PC-9 (cell line): ENCODE measurements at regions not wholly inside any gene's neighbourhood (a gene's known extent, or its start where the extent isn't known, plus 50 kb on each side); places are given as distances from the start of the nearest gene placed in this dataset.

ENCODE experiments used
- BruUV-seq: library from RNA; stranded (reverse); fragments of 400-500 nt; replicated peaks from 2 replicates; lab custom pipeline; 2021; lab: Mats Ljungman, UMichigan
- CTCF ChIA-PET: fragments of 300-600 bp; sonication (Branson Sonifier 250); formaldehyde crosslinking; loops from one replicate; lab custom pipeline; 2022; ENCODE audit warnings: antibody characterized with exemption; lab: Charles Lee
- POLR2A ChIA-PET: fragments of 300-600 bp; sonication (Branson Sonifier 250); formaldehyde crosslinking; loops from one replicate; lab custom pipeline; 2022; ENCODE audit warnings: antibody characterized with exemption; ENCODE audit not compliant: unreplicated experiment; lab: Charles Lee
- DNase-seq, 2 experiments: peaks; one replicate each; pipeline versions ENCODE4 v3.0.0 to v3.0.0-alpha.2; 2015 to 2022; ENCODE audit warnings: mixed read lengths in 1 of 2
- H2AFZ ChIP-seq: fragments of 200-600 bp; sonication (generic); 2 replicates; pipeline ENCODE4 v1.8.1; 2017; ENCODE audit warnings: antibody characterized with exemption
- H3F3A ChIP-seq: fragments of 200-600 bp; sonication (generic); 2 replicates; pipeline ENCODE4 v1.8.1; 2017; ENCODE audit warnings: antibody characterized with exemption, mild to moderate bottlenecking, low read depth; ENCODE audit not compliant: insufficient read depth
- H3K27ac ChIP-seq: fragments of 200-600 bp; sonication (generic); 2 replicates; pipeline ENCODE4 v1.6.1; 2016; ENCODE audit warnings: mixed run types
- H3K27me3 ChIP-seq: fragments of 200-600 bp; sonication (generic); 2 replicates; pipeline ENCODE4 v1.6.1; 2016; ENCODE audit warnings: low read depth, mixed run types; ENCODE audit not compliant: insufficient read depth
- H3K36me3 ChIP-seq: fragments of 200-600 bp; sonication (generic); 2 replicates; pipeline ENCODE4 v1.6.1; 2016; ENCODE audit warnings: low read depth, mixed run types
- H3K4me1 ChIP-seq: fragments of 200-600 bp; sonication (generic); replicated peaks from 2 replicates; pipeline ENCODE4 v1.6.1; 2016; ENCODE audit warnings: mixed run types; ENCODE audit not compliant: insufficient read depth
- H3K4me2 ChIP-seq: fragments of 200-600 bp; sonication (generic); 2 replicates; pipeline ENCODE4 v1.6.1; 2017; ENCODE audit warnings: mixed run types
- H3K4me3 ChIP-seq: fragments of 200-600 bp; sonication (generic); 2 replicates; pipeline ENCODE4 v1.6.1; 2016; ENCODE audit warnings: mixed run types
- H3K79me2 ChIP-seq: fragments of 200-600 bp; sonication (generic); 2 replicates; pipeline ENCODE4 v1.6.1; 2017; ENCODE audit warnings: low read depth, mixed run types
- H3K9me2 ChIP-seq: fragments of 200-600 bp; sonication (generic); 2 replicates; pipeline ENCODE4 v1.8.1; 2017; ENCODE audit warnings: mild to moderate bottlenecking; ENCODE audit not compliant: insufficient read depth
- H3K9me3 ChIP-seq: fragments of 200-600 bp; sonication (generic); 2 replicates; pipeline ENCODE4 v1.8.1; 2016; ENCODE audit warnings: low read depth; ENCODE audit not compliant: insufficient read depth
- H4K20me1 ChIP-seq: fragments of 200-600 bp; sonication (generic); 2 replicates; pipeline ENCODE4 v1.8.1; 2017; ENCODE audit not compliant: insufficient read depth
- CTCF ChIP-seq: fragments of 200-600 bp; sonication (generic); conservative IDR thresholded peaks from 2 replicates; pipeline ENCODE4 v1.6.1; 2017; ENCODE audit warnings: mixed run types, antibody characterized with exemption, mild to moderate bottlenecking, moderate library complexity
- EZH2 ChIP-seq: fragments of 200-600 bp; sonication (generic); IDR thresholded peaks from 2 replicates; pipeline ENCODE4 v1.8.0; 2017; ENCODE audit warnings: antibody characterized with exemption, low read depth
- intact Hi-C: fragments of 100-400 bp; cut with micrococcal nuclease; formaldehyde crosslinking; loops from one replicate; pipeline ENCODE4 v1.10.0; 2022; ENCODE audit not compliant: unreplicated experiment

- no peak overlapping the region for H3K4me2 ChIP-seq
- no peak overlapping the region for H3K27ac ChIP-seq
- DNase-seq: no peak
- no peaks in the 10 kb centered on the region for H3K9me2 ChIP-seq
- H3K4me1 ChIP-seq: no peaks in the 10 kb centered on the region
- H3K36me3 ChIP-seq: no peaks in the 10 kb centered on the region
- intact Hi-C loops: no loop called here
- no peaks in the 10 kb centered on the region for H3F3A ChIP-seq
- H4K20me1 ChIP-seq: no peaks in the 10 kb centered on the region
- H2AFZ ChIP-seq: no peak overlapping the region
- no peak for TF ChIP-seq EZH2
- TF ChIP-seq CTCF: no peak
- H3K4me3 ChIP-seq: no peak overlapping the region
- no peaks in the 10 kb centered on the region for H3K9me3 ChIP-seq
- H3K27me3 ChIP-seq: peaks cover 18% of the 10 kb centered on the region
- POLR2A ChIA-PET: no interaction called here
- no peaks in the 10 kb centered on the region for H3K79me2 ChIP-seq
- CTCF ChIA-PET: no interaction called here
- BruUV-seq: no TSS peak
Observed at GRCh38 chr7:153398370-153398769, 638.8 kb downstream of the ACTR3B start.

GRCh38 chr7:153398789-153399553 is 639.4 kb downstream of the ACTR3B start:
- Histone ChIP-seq H3K36me3 (no peaks in the 10 kb centered on the region), H3K79me2 (no peaks in the 10 kb centered on the region), H3F3A (no peaks in the 10 kb centered on the region), H2AFZ (no peak overlapping the region), H3K9me3 (no peaks in the 10 kb centered on the region), H4K20me1 (no peaks in the 10 kb centered on the region), H3K4me1 (no peaks in the 10 kb centered on the region), H3K9me2 (no peaks in the 10 kb centered on the region), H3K4me3 (no peak overlapping the region), H3K4me2 (no peak overlapping the region), H3K27me3 (peaks cover 18% of the 10 kb centered on the region), H3K27ac (no peak overlapping the region)
- TF ChIP-seq CTCF: no peak
- no peak for TF ChIP-seq EZH2
- BruUV-seq: no TSS peak
- POLR2A ChIA-PET: no interaction called here
- no peak for DNase-seq
- intact Hi-C loops: no loop called here
- CTCF ChIA-PET: no interaction called here

- Histone ChIP-seq H2AFZ (no peak overlapping the region), H3K27ac (no peak overlapping the region), H3K27me3 (peaks cover 18% of the 10 kb centered on the region), H3K4me3 (no peak overlapping the region), H3K9me2 (no peaks in the 10 kb centered on the region), H3K4me1 (no peaks in the 10 kb centered on the region), H3K9me3 (no peaks in the 10 kb centered on the region), H3K4me2 (no peak overlapping the region), H4K20me1 (no peaks in the 10 kb centered on the region), H3F3A (no peaks in the 10 kb centered on the region), H3K36me3 (no peaks in the 10 kb centered on the region), H3K79me2 (no peaks in the 10 kb centered on the region)
- TF ChIP-seq EZH2: no peak
- no peak for TF ChIP-seq CTCF
- ChIA-PET CTCF (no interaction called here), POLR2A (no interaction called here)
- no peak for DNase-seq
- intact Hi-C loops: no loop called here
- BruUV-seq: no TSS peak
Observed at GRCh38 chr7:153399554-153399940, 640.0 kb downstream of the ACTR3B start.
